ENCODE measurements at regions not wholly inside any gene's neighbourhood (a gene's known extent, or its start where the extent isn't known, plus 50 kb on each side); places are given as distances from the start of the nearest gene placed in this dataset.
"Not testable (repeated sequence)": the region's sequence is repeated elsewhere in the genome, so short reads cannot be mapped to it uniquely, and the experiment has no call there.

- DNase-seq, result no peak
Observed at GRCh38 chr15:63434576-63435186, 53.0 kb upstream of the CA12 start.

- no peak for DNase-seq
Observed at GRCh38 chr15:63435204-63435820, 53.7 kb upstream of the CA12 start.

- DNase-seq, result no peak
Observed at GRCh38 chr15:63436341-63436740, 54.7 kb upstream of the CA12 start.

GRCh38 chr15:63436872-63437375 lies 55.3 kb upstream of the CA12 start:
- DNase-seq, result peak; percentile 68

- no peak for DNase-seq
Observed at GRCh38 chr15:63439536-63440264, 58.1 kb upstream of the CA12 start.

- no peak for DNase-seq
Observed at GRCh38 chr15:63440265-63440648, 58.6 kb upstream of the CA12 start.

GRCh38 chr15:63440756-63441155 lies 59.1 kb upstream of the CA12 start:
- no peak for DNase-seq

GRCh38 chr15:63441266-63441665 lies 59.6 kb upstream of the CA12 start:
- no peak for DNase-seq

GRCh38 chr15:63442080-63442479 lies 60.4 kb upstream of the CA12 start:
- no peak for DNase-seq

GRCh38 chr15:63444611-63445010 lies 59.8 kb upstream of the USP3 start:
- DNase-seq, result no peak

- peak; percentile 39 for DNase-seq
Observed at GRCh38 chr15:63446255-63446654, 58.1 kb upstream of the USP3 start.

GRCh38 chr15:63447017-63447676 lies 57.2 kb upstream of the USP3 start:
- no peak for DNase-seq

- DNase-seq, result no peak
Observed at GRCh38 chr15:63448266-63448665, 56.1 kb upstream of the USP3 start.

- not testable (repeated sequence) for DNase-seq
Observed at GRCh38 chr15:63448872-63449555, 55.4 kb upstream of the USP3 start.

GRCh38 chr15:63449731-63450130 lies 54.7 kb upstream of the USP3 start:
- no peak for DNase-seq

- no peak for DNase-seq
Observed at GRCh38 chr15:63450884-63451225, 53.5 kb upstream of the USP3 start.

- DNase-seq, result no peak
Observed at GRCh38 chr15:63451671-63452315, 52.6 kb upstream of the USP3 start.

GRCh38 chr15:63452552-63453136 lies 51.7 kb upstream of the USP3 start:
- DNase-seq, result no peak

- DNase-seq, result no peak
Observed at GRCh38 chr15:63453186-63453905, 51.0 kb upstream of the USP3 start.

GRCh38 chr15:63454503-63455211 lies 49.7 kb upstream of the USP3 start:
- no peak for DNase-seq
